Right lobe of liver (tissue), 4 donors: ENCODE measurements at regions not wholly inside any gene's neighbourhood (a gene's known extent, or its start where the extent isn't known, plus 50 kb on each side); places are given as distances from the start of the nearest gene placed in this dataset.

ENCODE experiments used
- CTCF ChIP-seq, 4 donors: fragments of 200-600 bp in 3 of 4; fragments of 450-650 bp in 1 of 4; IDR thresholded peaks; one replicate each; pipeline versions ENCODE4 v1.5.1 to v1.8.0; 2016 to 2022; ENCODE audit warnings: antibody characterized with exemption in 4 of 4, mild to moderate bottlenecking in 2 of 4
- POLR2A ChIP-seq: fragments of 450-650 bp; IDR thresholded peaks from one replicate; pipeline ENCODE4 v1.6.1; 2017; ENCODE audit warnings: antibody characterized with exemption, mild to moderate bottlenecking
- donor health status: DM: no; HTN: no; CAD: no.
- donor health status: DM: no; HTN: no; CAD: no.
- donor health status: DM: no; HTN: yes; CAD: no.

GRCh38 chr13:52934258-52934657 lies 85.8 kb upstream of the PCDH8 start:
- TF ChIP-seq CTCF (IDR thresholded peaks at IDR 0.05) (no peak), POLR2A (no peak)
